Smooth muscle cell (in vitro differentiated cells): ENCODE measurements at regions not wholly inside any gene's neighbourhood (a gene's known extent, or its start where the extent isn't known, plus 50 kb on each side); places are given as distances from the start of the nearest gene placed in this dataset.
"Not testable (repeated sequence)": the region's sequence is repeated elsewhere in the genome, so short reads cannot be mapped to it uniquely, and the experiment has no call there.

Experiments
- DNase-seq: peaks from one replicate; lab custom pipeline; 2025; ENCODE audit not compliant: unreplicated experiment; lab: John Stamatoyannopoulos, UW
- H2AFZ ChIP-seq: fragments of 200-600 bp; sonication (generic); 2 replicates; pipeline ENCODE4 v1.6.0; 2016; ENCODE audit warnings: antibody characterized with exemption, low read depth, mild to moderate bottlenecking
- H3F3A ChIP-seq: fragments of 200-600 bp; sonication (generic); 2 replicates; pipeline ENCODE4 v1.6.0; 2017; ENCODE audit warnings: antibody characterized with exemption, low read depth
- H3K27ac ChIP-seq: fragments of 200-600 bp; sonication (generic); 2 replicates; pipeline ENCODE4 v1.5.1; 2016; ENCODE audit warnings: low read depth, mild to moderate bottlenecking
- H3K27me3 ChIP-seq: fragments of 200-600 bp; sonication (generic); 2 replicates; pipeline ENCODE4 v1.6.1; 2016; ENCODE audit warnings: low read depth, mild to moderate bottlenecking
- H3K36me3 ChIP-seq: fragments of 200-600 bp; sonication (generic); 2 replicates; pipeline ENCODE4 v1.5.1; 2016; ENCODE audit warnings: low read depth
- H3K4me1 ChIP-seq: fragments of 200-600 bp; sonication (generic); 2 replicates; pipeline ENCODE4 v1.5.1; 2016; ENCODE audit warnings: low read depth
- H3K4me2 ChIP-seq: fragments of 200-600 bp; sonication (generic); 2 replicates; pipeline ENCODE4 v1.6.0; 2016; ENCODE audit warnings: mild to moderate bottlenecking
- H3K4me3 ChIP-seq: fragments of 200-600 bp; sonication (generic); 2 replicates; pipeline ENCODE4 v1.5.1; 2016; ENCODE audit warnings: mild to moderate bottlenecking
- H3K79me2 ChIP-seq: fragments of 200-600 bp; sonication (generic); 2 replicates; pipeline ENCODE4 v1.6.0; 2016; ENCODE audit warnings: low read depth, mild to moderate bottlenecking
- H3K9ac ChIP-seq: fragments of 200-600 bp; sonication (generic); 2 replicates; pipeline ENCODE4 v1.6.0; 2016; ENCODE audit warnings: low read depth
- H3K9me3 ChIP-seq: fragments of 200-600 bp; sonication (generic); replicated peaks from 2 replicates; pipeline ENCODE4 v1.5.1; 2016; ENCODE audit warnings: low read depth
- H4K20me1 ChIP-seq: fragments of 200-600 bp; sonication (generic); 2 replicates; pipeline ENCODE4 v1.6.0; 2016; ENCODE audit warnings: low read depth
- CTCF ChIP-seq: fragments of 200-600 bp; sonication (generic); IDR thresholded peaks from 2 replicates; pipeline ENCODE4 v1.5.1; 2017; ENCODE audit warnings: borderline replicate concordance, mild to moderate bottlenecking, antibody characterized with exemption; ENCODE audit not compliant: insufficient read depth, poor library complexity, severe bottlenecking
- whole genome bisulfite sequencing: methylation state at CpG from one replicate; pipeline ENCODE4 v1.1.7; 2016; ENCODE audit warnings: low lambda C conversion rate; 5-methylcytosine and 5-hydroxymethylcytosine counted together

DNA sequence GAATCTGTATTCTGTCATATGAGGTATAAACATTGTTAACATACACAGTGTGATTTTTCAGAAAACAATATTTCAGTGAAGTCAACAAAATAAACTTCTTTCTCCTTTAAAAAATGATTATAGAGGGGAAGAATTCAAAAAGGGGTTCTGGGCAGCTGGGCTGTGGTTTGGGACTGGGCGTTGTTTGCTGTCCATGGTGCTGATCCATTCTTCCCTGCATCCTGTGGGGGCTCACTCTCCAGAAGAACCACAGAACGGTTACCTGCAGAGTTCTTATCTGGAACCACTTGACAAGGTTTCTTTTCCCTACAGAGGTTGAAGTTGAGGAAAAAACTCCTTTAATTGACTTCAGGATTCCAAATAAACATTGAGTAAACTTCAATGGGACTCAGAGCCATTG lies 1091.0 kb downstream of the CDH8 start:
- Histone ChIP-seq H3K36me3 (no peaks in the 10 kb centered on the region), H3K4me1 (no peaks in the 10 kb centered on the region), H3K79me2 (no peaks in the 10 kb centered on the region), H3K4me3 (no peak overlapping the region), H3K9me3 (no peaks in the 10 kb centered on the region), H3K27me3 (no peaks in the 10 kb centered on the region), H3K27ac (no peak overlapping the region), H3F3A (no peaks in the 10 kb centered on the region), H3K9ac (no peak overlapping the region), H2AFZ (no peak overlapping the region), H3K4me2 (no peak overlapping the region), H4K20me1 (no peaks in the 10 kb centered on the region)
- DNase-seq, result no peak
- 38% methylated on average over 2 of the region's 2 CpGs for WGBS
- TF ChIP-seq CTCF, result no peak

GRCh38 chr16:60936189-60936588 lies 1100.0 kb downstream of the CDH8 start:
- DNase-seq, H3K4me2 ChIP-seq, H3K9me3 ChIP-seq, H4K20me1 ChIP-seq, H3K27ac ChIP-seq, H3K36me3 ChIP-seq, H3K4me3 ChIP-seq, H3K4me1 ChIP-seq, H2AFZ ChIP-seq, H3K27me3 ChIP-seq, H3F3A ChIP-seq, H3K79me2 ChIP-seq, H3K9ac ChIP-seq: not testable (repeated sequence)
- 82% methylated on average over 10 of the region's 10 CpGs for WGBS

GRCh38 chr16:60932600-60932999 lies 1103.6 kb downstream of the CDH8 start:
- Histone ChIP-seq H3F3A (no peaks in the 10 kb centered on the region), H3K27ac (no peak overlapping the region), H3K36me3 (no peaks in the 10 kb centered on the region), H4K20me1 (no peaks in the 10 kb centered on the region), H3K79me2 (no peaks in the 10 kb centered on the region), H3K27me3 (no peaks in the 10 kb centered on the region), H3K9ac (no peak overlapping the region), H3K4me2 (no peak overlapping the region), H2AFZ (no peak overlapping the region), H3K4me1 (no peaks in the 10 kb centered on the region), H3K4me3 (no peak overlapping the region), H3K9me3 (no peaks in the 10 kb centered on the region)
- 83% methylated on average over 3 of the region's 3 CpGs for WGBS
- DNase-seq, result no peak
- no peak for TF ChIP-seq CTCF

GRCh38 chr16:60930291-60930690 lies 1105.9 kb downstream of the CDH8 start:
- Histone ChIP-seq H3K27me3 (no peaks in the 10 kb centered on the region), H3K4me3 (no peak overlapping the region), H3K4me1 (no peaks in the 10 kb centered on the region), H3F3A (no peaks in the 10 kb centered on the region), H3K4me2 (no peak overlapping the region), H3K9me3 (no peaks in the 10 kb centered on the region), H3K27ac (no peak overlapping the region), H3K36me3 (no peaks in the 10 kb centered on the region), H2AFZ (no peak overlapping the region), H4K20me1 (no peaks in the 10 kb centered on the region), H3K9ac (no peak overlapping the region), H3K79me2 (no peaks in the 10 kb centered on the region)
- WGBS, result 84% methylated on average over 5 of the region's 5 CpGs
- TF ChIP-seq CTCF, result no peak
- no peak for DNase-seq
